GM12864 (cell line): ENCODE measurements at regions not wholly inside any gene's neighbourhood (a gene's known extent, or its start where the extent isn't known, plus 50 kb on each side); places are given as distances from the start of the nearest gene placed in this dataset.

ENCODE experiments used
- DNase-seq: peaks from one replicate; pipeline ENCODE4 v3.0.0-alpha.2; 2011; ENCODE audit warnings: low read depth
- H3K4me3 ChIP-seq: 2 replicates; pipeline ENCODE4 v1.5.1; 2011; ENCODE audit warnings: mild to moderate bottlenecking, low read depth, low read length, control low read depth
- TF ChIP-seq, protein P1 (sequence below): IDR thresholded peaks from 2 replicates; pipeline ENCODE4 v1.5.1; 2011; ENCODE audit warnings: low read depth, mild to moderate bottlenecking, moderate library complexity, low read length, control low read depth, inconsistent platforms; ENCODE audit errors: missing control alignments

DNA sequence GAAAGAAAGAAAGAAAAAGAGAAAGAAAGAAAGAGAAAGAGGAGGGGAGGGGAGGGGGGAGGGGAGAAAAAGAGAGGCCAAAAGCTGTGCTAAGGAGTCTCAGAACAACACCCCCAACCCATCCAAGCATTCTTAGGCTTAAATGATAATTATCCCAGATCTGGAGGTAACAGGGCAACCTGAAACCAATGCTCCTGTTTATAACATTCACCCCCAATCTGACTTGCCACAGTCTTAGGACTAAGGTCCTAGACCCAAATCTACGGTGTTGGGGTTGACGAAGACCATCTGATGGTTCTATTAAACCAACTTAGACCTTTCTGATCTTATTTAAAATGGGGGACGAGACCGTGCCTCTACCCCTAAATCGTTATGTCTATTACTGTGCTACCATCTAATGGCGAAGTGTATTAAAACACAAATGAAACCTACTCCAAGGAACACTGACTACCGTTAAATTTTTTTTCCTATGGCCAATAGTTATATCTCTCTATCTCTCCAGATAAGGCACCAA lies 119.3 kb upstream of the CDC42BPA start:
- no peak overlapping the region for H3K4me3 ChIP-seq
- no peak for DNase-seq
- TF ChIP-seq, protein P1, sequence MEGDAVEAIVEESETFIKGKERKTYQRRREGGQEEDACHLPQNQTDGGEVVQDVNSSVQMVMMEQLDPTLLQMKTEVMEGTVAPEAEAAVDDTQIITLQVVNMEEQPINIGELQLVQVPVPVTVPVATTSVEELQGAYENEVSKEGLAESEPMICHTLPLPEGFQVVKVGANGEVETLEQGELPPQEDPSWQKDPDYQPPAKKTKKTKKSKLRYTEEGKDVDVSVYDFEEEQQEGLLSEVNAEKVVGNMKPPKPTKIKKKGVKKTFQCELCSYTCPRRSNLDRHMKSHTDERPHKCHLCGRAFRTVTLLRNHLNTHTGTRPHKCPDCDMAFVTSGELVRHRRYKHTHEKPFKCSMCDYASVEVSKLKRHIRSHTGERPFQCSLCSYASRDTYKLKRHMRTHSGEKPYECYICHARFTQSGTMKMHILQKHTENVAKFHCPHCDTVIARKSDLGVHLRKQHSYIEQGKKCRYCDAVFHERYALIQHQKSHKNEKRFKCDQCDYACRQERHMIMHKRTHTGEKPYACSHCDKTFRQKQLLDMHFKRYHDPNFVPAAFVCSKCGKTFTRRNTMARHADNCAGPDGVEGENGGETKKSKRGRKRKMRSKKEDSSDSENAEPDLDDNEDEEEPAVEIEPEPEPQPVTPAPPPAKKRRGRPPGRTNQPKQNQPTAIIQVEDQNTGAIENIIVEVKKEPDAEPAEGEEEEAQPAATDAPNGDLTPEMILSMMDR, result no peak

DNA sequence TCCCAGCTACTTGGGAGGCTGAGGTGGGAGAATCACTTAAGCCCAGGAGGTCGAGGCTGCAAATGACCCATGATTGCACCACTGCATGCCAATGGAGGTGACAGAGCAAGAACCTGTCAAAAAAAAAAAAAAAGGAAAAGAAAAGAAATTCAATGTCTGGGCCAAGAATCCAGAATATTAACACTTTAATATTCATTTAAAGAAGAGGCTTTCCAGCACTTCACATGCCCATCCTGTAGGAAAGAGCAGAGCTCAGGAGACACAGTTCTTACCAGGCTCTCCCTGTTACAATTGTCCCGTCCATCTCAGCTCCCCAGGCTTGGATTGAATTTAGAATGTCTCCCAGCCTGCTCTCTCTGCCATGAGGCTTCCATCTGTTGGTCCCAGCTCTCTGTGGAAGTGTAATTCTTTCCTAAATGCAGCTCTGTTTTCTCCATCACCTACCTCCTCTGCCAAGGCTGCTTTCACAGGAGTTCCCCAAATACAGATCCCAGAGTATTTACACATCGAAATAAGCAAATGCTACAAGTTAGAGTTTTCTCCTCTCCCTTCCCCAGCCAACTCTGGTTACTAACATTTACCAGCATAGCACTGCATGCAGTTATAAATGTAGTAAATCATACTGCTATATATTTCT lies 116.6 kb upstream of the CDC42BPA start:
- H3K4me3 ChIP-seq, result no peak overlapping the region
- TF ChIP-seq, protein P1, result no peak
- DNase-seq, result no peak

DNA sequence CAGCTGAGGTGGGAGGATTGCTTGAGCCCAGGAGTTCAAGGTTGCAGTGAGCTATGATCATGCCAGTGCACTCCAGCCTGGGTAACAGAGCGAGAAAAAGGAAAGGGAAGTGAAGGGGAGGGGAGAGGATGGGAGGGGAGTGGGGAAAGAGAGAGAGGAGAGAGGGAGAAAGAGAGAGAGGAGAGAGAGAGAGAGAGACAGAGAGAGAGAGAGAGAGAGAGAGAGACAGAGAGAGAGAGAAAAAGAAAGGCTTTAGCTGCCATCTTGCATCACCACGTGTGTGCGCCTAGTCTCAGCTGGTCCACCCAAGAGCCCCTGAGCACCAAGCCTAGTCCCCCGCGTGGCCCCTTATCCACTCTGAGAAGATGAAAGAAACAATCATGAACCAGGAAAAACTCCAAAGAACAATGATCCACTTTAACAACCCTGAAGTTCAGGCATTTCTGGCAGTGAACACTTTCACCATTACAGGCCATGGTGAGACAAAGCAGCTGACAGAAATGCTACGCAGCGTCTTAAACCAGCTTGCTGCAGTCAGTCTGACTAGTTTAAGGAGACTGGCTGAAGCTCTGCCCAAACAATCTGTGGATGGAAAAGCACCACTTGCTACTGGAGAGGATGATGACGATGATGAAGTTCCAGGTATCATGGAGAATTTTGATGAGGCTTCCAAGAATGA lies 115.5 kb upstream of the CDC42BPA start:
- TF ChIP-seq, protein P1, result no peak
- no peak for DNase-seq
- H3K4me3 ChIP-seq, result no peak overlapping the region

DNA sequence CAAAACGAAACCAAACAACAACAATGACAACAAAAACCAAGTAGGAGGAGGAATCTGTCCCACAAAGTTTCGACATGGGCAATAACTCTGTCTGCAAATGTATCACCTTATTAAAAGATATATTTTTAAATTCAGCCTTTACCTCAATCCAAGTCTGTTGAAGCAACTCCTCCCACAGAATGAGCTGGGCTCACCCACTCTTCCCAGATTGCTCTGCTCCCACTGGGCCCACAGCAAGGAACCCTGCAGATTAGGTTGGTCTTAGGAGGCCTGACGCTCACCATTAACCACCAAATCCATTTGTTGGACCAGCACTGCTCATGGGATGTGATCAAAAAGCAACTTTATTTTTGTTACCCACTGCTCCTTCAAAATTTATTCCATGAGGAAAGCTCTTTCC lies 114.7 kb upstream of the CDC42BPA start:
- no peak overlapping the region for H3K4me3 ChIP-seq
- TF ChIP-seq, protein P1, result no peak
- DNase-seq, result no peak

DNA sequence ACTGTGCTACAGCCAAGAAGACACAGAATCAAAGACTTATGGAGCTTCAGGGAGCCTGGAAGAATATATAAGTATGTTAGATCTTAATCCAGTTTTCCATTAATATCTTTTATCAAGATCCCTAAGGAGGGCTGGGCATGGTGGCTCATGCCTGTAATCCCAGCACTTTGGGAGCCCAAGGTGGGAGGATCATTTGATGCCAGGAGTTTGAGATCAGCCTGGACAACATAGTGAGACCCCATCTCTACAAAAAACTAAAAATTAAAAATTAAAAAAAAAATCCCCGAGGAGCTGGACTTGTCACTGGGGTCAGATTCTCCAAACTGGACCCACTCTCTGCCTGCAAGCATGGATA lies 113.9 kb upstream of the CDC42BPA start:
- H3K4me3 ChIP-seq, result no peak overlapping the region
- DNase-seq, result no peak
- TF ChIP-seq, protein P1, result no peak

DNA sequence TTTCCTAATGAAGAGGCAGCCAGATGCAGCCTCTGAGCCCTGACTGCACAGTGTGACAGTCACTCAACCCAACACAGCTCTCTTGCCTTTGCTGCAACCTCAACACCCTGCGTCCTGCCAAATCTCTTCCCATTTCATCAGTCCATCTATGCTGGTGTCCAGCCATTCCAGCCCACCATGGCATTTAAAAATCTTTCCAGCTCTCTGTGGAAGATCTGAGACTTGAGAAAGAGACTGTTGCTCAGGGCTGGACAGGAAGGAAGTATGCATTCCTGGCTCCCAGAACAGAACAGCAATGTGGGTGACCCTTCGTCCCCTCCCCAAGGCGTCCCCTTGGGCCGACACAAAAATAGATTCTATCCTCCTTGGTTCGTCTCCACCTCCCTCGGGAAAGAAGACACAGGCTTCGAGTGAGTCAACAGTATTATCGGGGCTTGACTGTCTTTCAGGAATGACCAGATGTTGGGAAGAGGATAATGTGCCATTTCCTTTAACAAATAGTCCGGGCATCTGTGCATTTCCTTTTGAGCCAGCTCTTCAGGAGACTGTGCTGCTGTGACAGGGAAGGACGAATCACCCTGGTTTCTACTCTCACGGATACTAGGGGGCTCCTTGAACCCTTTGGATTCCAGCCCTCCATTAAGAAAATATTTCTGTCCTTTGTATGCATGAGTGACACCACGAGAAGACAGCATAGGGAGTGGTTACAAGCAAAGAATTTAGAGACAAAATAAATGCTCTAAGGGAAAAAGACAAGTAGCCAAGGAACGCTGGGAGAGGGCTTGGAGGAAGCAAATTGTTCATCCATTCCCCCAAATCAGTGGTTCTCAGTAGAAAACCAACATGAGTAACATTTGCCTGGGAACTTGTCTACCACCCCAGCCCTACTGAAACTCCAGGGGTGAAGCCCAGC lies 111.4 kb upstream of the CDC42BPA start:
- no peak for DNase-seq
- TF ChIP-seq, protein P1, result no peak
- no peak overlapping the region for H3K4me3 ChIP-seq
